MV-4-11 (cell line): ENCODE measurements at regions not wholly inside any gene's neighbourhood (a gene's known extent, or its start where the extent isn't known, plus 50 kb on each side); places are given as distances from the start of the nearest gene placed in this dataset.

Experiments used
- DNase-seq: peaks from one replicate; lab custom pipeline; 2025; lab: John Stamatoyannopoulos, UW

GRCh38 chr20:22916021-22916842 lies 118.9 kb upstream of the SSTR4 start:
- DNase-seq, result no peak

DNA sequence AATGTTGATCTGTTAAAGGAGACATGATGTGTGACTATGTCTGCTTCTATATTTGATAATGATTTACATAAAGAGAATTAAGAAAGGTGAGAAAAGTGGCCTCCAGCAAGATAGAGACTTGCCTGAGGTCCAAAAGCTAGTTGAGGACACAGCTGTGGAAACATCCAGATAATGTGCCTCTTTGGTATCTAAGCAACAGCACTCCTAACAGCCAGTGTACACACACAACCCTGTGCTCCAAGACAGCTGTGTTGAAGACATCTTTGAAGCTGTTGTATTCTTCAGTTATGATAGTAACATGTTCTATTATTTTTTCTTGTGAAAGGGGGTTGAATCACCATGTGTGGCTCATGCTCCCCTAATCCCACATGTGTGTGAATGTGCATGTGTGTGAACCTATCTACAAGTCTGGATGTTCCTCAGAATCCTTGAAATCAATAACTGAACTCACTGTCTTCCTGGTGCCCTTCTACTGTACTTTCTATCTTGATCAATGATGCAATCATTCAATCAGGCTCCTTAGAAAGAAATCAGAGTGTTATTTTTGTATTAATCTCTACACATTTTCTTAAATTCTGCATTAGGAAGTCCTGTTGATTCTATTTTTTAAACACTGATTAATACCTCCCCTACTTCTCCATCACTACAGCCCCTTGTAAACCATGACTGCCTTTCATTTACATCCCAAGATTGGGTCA lies 116.7 kb upstream of the SSTR4 start:
- peak; percentile 9 for DNase-seq

- no peak for DNase-seq
Measured at GRCh38 chr20:22920898-22921297, 114.2 kb upstream of the SSTR4 start.

- DNase-seq, result peak; percentile 94
Measured at GRCh38 chr20:22921595-22922421, 113.3 kb upstream of the SSTR4 start.

DNA sequence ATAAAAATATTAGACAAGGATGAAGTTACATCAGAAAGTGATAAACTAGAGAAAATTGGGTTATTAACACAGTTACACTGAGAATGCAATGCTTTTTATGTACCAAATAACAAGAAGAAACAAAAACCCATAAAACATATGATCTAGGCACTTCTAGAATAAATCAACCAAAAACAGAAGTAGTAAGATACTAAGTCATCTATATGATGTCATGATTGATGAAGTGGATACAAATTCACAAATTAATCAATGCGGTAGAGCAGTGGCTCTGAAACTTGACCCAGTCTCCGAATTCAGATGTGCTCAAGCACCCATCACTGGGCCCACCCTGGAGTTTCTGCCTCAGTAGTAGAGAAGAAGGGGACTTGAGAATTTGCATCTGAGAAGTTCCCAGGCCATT lies 112.1 kb upstream of the SSTR4 start:
- DNase-seq, result no peak

DNA sequence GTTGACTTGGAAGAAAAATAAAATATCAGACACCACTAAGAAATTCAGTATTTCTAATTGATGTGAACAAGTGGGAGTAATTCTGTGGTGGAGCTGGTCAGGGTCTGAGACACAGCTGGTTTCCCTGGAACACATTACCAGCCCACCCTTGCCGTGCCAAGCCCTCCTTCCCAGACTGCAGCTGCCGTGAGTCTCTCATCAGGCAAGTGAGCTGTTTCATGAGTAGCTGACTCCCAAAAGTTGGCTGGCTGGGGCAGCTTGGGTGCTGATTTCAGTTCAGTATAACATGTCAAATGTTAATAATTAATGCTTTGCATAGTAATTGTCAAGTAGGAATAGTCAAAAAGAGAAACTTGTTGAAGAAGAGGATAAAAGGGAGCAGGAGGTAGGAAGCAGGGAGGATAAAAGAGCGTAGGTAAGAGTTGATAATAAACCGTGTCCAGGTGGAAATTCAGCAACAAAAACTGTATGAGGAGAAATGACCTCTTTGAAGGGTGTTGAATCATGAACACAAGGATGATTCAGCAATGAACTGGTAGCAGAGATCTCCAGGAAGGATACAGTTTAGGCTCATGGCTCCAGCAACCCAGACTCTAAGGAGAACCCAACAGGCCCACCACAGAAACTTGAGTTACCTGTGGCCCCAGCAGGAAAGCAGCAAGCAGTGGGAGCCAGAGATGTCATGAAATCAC lies 110.9 kb upstream of the SSTR4 start:
- no peak for DNase-seq

DNA sequence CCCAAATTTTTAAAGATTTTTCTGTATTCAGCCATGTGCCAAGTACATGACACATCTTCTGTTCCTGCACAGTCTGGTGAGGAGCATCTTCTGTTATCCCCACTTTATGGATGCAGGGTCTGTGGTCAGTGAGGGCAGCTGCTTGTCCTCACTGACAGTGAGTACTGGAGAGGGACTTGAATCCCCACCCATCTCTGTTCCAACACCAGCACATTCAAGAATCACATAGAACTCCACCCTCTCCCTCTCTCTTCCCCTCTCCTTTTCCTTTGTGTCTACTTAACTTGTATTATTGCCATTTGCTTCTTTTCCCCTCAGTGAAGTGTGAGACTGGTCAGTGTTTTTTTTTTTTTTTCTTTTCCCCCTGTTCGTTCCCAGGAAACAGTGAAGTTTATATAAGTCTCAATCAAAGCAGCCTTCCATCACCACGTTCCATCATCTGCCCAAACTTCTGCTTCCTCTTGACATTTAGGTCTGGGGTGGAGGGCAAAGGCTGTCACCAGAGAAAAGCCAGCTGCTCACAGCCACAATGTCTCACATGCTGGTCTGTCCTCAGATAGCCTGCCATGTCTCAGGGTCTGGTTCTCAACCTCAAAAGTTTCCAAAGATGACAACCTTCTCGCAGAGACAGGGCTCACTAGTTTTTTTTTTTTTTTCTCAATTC lies 110.0 kb upstream of the SSTR4 start:
- peak; percentile 60 for DNase-seq

- no peak for DNase-seq
Measured at GRCh38 chr20:22925613-22925983, 109.5 kb upstream of the SSTR4 start.

GRCh38 chr20:22927537-22927936 lies 107.6 kb upstream of the SSTR4 start:
- DNase-seq, result no peak

DNA sequence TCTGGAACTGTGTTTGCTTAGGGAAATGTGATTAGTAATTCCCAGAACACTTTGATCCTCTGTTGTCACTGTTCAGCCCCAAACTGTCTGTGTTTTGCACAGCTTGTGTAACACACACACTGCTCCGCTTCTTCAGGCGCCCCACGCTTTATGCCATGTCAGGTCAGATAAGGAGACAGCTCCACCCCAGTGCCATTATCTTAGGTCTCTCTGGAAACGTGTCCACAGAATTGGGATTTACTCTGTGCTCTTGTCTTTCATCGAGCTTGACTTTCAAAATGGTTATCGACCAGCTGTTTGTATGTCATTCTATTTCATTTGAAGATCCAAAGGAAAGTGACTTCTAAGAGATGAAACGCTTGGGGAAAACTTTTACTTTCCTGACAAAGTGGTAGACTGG lies 106.4 kb upstream of the SSTR4 start:
- DNase-seq, result no peak

GRCh38 chr20:22929661-22930060 lies 105.5 kb upstream of the SSTR4 start:
- DNase-seq, result no peak

DNA sequence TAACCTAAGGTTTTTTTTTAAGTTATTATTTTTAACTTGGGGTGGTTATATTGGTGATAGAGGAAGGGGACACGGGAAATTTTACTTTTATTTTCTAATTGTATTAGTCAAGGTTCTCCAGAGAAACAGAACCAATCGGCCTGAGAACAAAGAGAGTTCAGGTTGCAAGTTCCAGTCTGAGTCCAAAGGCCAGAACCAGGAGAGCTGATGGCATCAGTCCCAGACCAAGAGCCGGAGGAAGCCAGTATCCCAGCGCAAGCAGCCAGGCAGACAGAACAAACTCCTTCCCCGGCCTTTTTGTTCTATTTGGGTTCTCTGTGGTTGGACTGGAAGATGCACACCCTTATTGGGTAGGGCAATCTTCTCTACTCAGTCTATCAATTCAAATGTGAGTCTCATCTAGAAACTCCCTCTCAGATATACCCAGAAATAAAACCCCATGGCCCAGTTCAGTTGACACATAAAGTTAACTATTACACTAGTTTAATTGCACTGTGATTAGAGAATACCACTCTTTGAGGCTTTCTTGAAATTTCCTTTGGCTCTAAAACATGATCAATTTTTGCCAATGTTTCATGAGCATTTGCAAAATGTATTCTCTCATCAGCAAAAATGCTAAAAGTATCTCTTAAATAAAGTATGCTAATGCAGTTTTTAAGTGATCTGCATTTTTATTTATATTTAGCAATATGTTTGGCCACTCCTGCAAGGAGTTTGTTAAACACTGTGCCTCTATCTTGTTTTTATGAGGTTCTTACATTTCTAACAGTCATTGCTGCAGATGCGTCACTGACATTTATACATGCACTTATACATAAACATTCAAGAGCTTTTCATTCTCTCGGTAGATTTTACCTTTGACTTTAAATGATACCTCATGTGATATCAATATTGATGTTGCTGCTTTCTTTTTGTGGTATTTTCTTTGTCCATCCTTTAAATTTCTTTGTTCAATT lies 103.2 kb upstream of the SSTR4 start:
- no peak for DNase-seq

- no peak for DNase-seq
Measured at GRCh38 chr20:22939181-22939580, 95.9 kb upstream of the SSTR4 start.

DNA sequence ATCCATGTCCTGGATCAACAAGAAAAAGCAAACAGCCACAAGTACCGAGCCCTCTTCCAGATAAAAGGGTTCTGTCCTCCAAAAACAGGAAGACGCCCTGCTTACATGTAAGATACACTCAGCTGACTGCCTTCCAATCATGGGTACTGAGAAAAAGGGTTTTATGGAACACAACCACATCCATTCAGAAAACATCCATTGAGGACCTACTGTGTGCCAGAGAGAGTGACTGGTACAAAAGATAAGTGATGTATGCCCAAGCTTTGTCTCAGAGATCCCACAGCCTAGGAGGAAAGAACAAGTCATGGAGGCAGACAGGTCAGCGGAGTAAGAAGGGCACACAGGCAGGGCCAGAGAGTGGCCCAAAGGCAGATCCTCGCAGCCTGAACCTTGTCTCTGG lies 94.8 kb upstream of the SSTR4 start:
- no peak for DNase-seq

DNA sequence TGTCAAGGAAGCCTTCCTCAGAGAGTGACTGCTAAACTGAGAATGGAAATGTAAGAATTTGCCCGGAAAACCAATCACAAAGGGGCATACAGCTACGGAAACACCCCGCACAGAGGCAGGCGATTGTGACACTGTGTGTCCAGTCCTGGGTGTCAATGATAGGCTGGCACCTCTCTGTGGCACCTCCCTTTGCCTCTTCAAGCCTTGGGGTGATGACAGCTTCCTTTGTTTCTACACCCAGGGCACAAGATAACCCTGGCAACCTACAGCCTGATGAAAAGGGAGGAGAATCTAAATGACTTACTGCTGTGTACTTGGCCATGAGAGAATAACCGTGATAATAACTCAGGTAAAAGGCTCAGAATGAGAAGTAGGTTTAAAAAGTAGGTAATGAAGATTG lies 93.6 kb upstream of the SSTR4 start:
- DNase-seq, result no peak

GRCh38 chr20:22942742-22943141 lies 92.4 kb upstream of the SSTR4 start:
- DNase-seq, result no peak

DNA sequence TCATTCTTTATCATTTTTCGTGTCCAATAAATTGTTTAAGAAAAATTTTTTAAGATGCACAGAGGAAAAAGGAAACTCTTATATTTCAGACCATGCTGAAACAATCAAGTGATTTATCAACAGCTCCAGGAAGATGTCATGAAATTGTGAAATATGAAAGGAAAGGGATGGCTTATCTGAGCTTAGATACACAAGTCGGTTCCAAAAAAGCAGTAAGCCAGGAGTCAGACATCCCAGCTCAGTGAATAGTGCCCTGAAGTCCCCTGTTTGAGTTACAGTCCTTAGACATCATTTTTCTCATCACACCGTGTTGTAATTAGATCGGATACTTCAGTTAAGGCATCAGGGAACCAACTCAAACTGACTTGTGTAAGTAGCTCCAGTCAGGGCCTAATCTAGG lies 91.0 kb upstream of the SSTR4 start:
- DNase-seq, result no peak

- no peak for DNase-seq
Measured at GRCh38 chr20:22944936-22945335, 90.2 kb upstream of the SSTR4 start.

GRCh38 chr20:22946596-22946995 lies 88.5 kb upstream of the SSTR4 start:
- DNase-seq, result no peak

GRCh38 chr20:22949331-22950109 lies 85.6 kb upstream of the SSTR4 start:
- no peak for DNase-seq
